OCI-LY1 (cell line): ENCODE measurements at regions not wholly inside any gene's neighbourhood (a gene's known extent, or its start where the extent isn't known, plus 50 kb on each side); places are given as distances from the start of the nearest gene placed in this dataset.

Source experiments
- EZH2 ChIP-seq: fragments of 200-600 bp; sonication (generic), shearing (Covaris generic); IDR thresholded peaks from 2 replicates; pipeline ENCODE4 v1.8.0; 2017; ENCODE audit warnings: borderline replicate concordance, mixed run types, mild to moderate bottlenecking, antibody characterized with exemption, low read length, moderate library complexity, mixed read lengths
- TF ChIP-seq, protein P1 (sequence below): fragments of 200-600 bp; sonication (generic), shearing (Covaris generic); IDR thresholded peaks from 2 replicates; pipeline ENCODE4 v1.5.1; 2017; ENCODE audit warnings: mild to moderate bottlenecking, antibody characterized with exemption, low read length, moderate library complexity, mixed read lengths

- TF ChIP-seq, protein P1, sequence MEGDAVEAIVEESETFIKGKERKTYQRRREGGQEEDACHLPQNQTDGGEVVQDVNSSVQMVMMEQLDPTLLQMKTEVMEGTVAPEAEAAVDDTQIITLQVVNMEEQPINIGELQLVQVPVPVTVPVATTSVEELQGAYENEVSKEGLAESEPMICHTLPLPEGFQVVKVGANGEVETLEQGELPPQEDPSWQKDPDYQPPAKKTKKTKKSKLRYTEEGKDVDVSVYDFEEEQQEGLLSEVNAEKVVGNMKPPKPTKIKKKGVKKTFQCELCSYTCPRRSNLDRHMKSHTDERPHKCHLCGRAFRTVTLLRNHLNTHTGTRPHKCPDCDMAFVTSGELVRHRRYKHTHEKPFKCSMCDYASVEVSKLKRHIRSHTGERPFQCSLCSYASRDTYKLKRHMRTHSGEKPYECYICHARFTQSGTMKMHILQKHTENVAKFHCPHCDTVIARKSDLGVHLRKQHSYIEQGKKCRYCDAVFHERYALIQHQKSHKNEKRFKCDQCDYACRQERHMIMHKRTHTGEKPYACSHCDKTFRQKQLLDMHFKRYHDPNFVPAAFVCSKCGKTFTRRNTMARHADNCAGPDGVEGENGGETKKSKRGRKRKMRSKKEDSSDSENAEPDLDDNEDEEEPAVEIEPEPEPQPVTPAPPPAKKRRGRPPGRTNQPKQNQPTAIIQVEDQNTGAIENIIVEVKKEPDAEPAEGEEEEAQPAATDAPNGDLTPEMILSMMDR = no peak
- TF ChIP-seq EZH2 = no peak
Measured at GRCh38 chr14:28461389-28461788, 305.2 kb upstream of the FOXG1 start.
